Bronchial epithelial cell (primary cell): ENCODE measurements at regions not wholly inside any gene's neighbourhood (a gene's known extent, or its start where the extent isn't known, plus 50 kb on each side); places are given as distances from the start of the nearest gene placed in this dataset.
A peak's percentile ranks its signal among the peaks of the same experiment; 100 is the strongest.

Source experiments
- DNase-seq: peaks from one replicate; pipeline ENCODE4 v3.0.0-alpha.2; 2010; ENCODE audit warnings: low read depth
- FAIRE-seq: peaks from 2 replicates; lab custom pipeline; 2011; peaks lifted over from hg19 to GRCh38; lab: Jason Lieb, UNC
- H3K27me3 ChIP-seq: 2 replicates; pipeline ENCODE4 v1.5.1; 2011; ENCODE audit warnings: low read length; ENCODE audit not compliant: control insufficient read depth, insufficient read depth
- H3K36me3 ChIP-seq: 2 replicates; pipeline ENCODE4 v1.5.1; 2011; ENCODE audit warnings: low read length; ENCODE audit not compliant: control insufficient read depth, insufficient read depth
- H3K4me3 ChIP-seq: 2 replicates; pipeline ENCODE4 v1.5.1; 2011; ENCODE audit warnings: mild to moderate bottlenecking, low read depth, low read length, control low read depth
- CTCF ChIP-seq: IDR thresholded peaks from 2 replicates; pipeline ENCODE4 v1.5.1; 2011; ENCODE audit warnings: mild to moderate bottlenecking, moderate library complexity, low read length, control low read depth, inconsistent platforms; ENCODE audit not compliant: insufficient read depth, severe bottlenecking

DNA sequence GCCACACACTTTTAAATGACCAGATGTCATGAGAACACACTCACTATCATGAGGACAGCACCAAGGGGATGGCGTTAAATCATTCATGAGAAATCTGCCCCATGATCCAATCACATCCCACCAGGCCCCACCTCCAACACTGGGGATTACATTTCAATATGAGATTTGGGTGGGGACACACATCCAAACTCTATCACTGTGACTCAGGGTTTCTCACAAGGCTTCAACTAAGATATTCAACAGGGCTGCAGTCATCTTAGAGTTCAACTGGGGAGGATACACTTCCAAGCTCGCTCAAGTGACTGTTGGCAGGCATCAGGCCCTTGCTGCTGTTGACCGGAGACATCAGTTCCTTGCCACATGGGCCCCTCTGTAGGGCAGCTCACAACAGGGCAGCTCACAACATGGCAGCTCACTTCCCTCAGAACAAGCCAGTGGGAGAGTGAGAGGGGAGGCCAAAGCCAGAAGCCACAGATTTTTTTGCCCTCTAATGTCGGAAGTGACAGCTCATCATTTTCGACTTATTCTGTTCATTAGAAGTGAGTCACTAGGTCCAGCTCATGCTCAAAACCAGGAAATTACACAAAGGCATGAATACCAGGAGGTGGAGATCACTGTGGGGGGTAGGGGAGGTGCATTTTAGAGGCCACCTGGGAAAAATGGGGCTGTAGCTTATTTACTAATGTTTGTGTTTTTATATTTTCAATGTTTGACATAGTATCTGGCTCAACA, 50.8 kb upstream of the PTHLH start:
- TF ChIP-seq CTCF: no peak
- DNase-seq (peak; percentile 98), FAIRE-seq (no peak)
- no peaks in the 10 kb centered on the region for H3K27me3 ChIP-seq
- no peak overlapping the region for H3K4me3 ChIP-seq
- no peaks in the 10 kb centered on the region for H3K36me3 ChIP-seq

GRCh38 chr12:28024231-28024995, 51.9 kb upstream of the PTHLH start:
- Histone ChIP-seq H3K4me3 (no peak overlapping the region), H3K27me3 (no peaks in the 10 kb centered on the region), H3K36me3 (no peaks in the 10 kb centered on the region)
- no peak for TF ChIP-seq CTCF
- peak; percentile 97 for DNase-seq
- FAIRE-seq: no peak

DNA sequence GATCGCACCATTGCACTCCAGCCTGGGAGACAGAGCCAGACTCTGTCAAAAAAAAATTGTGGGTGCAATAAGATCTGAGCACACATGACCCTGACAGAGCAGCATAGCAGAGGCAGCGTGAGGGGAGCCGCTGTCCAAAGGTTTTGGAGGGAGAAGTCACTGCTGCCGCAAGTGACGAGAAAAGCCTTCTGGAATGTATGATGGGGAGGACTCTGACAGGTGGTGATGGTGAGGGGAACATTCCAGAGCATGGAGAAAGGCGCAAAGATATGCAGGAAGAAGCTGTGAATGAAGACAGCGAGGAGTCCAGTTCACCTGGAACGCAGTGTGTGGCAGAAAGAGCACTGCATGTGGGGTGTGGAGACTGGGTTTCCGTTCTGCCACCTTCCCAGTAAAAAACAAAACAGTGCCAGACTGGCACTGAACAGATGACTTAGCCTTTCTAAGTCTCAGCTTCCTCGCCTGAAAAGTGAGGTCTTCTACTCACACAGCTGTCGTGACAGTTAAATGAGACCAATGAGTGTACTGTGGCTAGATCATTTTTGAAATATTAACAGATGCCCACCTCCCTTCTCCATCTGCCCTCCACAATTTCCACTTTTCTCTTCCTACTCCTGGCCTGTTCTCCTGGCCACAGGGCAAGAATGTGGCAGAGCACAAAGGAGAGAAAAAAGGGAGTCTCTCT, 53.4 kb upstream of the PTHLH start:
- no peaks in the 10 kb centered on the region for H3K36me3 ChIP-seq
- DNase-seq: no peak
- H3K4me3 ChIP-seq: no peak overlapping the region
- FAIRE-seq: no peak
- TF ChIP-seq CTCF: no peak
- H3K27me3 ChIP-seq: no peaks in the 10 kb centered on the region

DNA sequence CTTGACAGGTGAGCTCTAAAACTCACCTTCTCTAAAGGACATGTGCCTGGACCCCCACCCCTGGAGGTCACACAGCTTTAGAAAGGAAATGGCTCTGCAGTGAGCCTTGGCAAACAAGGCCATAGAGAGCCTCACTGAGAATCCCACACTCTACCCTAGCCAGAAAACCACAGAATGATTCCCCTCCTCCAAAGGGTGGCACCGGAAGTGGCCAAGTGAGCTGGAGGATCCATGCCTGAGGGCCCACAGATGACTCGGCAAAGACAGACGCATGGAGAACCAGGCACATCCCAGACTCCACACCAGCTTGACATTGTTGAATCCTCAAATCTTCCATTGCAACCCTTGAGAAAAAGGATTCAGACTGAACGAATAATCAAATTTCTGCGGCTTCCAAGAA, 54.2 kb upstream of the PTHLH start:
- TF ChIP-seq CTCF: no peak
- DNase-seq: peak; percentile 89
- Histone ChIP-seq H3K36me3 (no peaks in the 10 kb centered on the region), H3K4me3 (no peak overlapping the region), H3K27me3 (no peaks in the 10 kb centered on the region)
- no peak for FAIRE-seq

GRCh38 chr12:28027328-28027727, 54.8 kb upstream of the PTHLH start:
- no peak for DNase-seq
- no peak for TF ChIP-seq CTCF
- no peak for FAIRE-seq
- Histone ChIP-seq H3K4me3 (no peak overlapping the region), H3K27me3 (no peaks in the 10 kb centered on the region), H3K36me3 (no peaks in the 10 kb centered on the region)
